Right lung (tissue), 2 donors: ENCODE measurements at regions not wholly inside any gene's neighbourhood (a gene's known extent, or its start where the extent isn't known, plus 50 kb on each side); places are given as distances from the start of the nearest gene placed in this dataset.

Source experiments
- DNase-seq, 2 donors: peaks; one replicate each; pipeline ENCODE4 v3.0.0-alpha.2; 2013

DNA sequence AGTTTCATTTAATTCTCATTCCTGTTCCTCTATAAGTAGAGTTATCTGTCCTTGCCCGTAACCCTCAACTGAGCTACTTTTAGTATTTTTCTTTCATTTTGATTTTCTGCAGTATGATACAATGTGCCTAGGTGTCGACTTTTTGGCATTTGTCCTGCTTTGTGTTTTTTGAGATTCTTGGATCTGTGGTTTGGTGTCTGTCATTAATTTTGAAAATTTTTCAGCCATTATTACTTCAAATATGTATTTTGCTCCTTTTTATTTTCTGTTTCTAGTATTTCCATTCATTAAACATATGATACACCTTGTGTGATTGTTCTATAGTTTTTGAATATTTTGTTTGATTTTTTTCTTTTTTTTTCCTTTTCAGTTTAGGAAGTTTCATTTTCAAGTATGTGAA, 598.9 kb downstream of the SPOCK3 start:
- DNase-seq = no peak

DNA sequence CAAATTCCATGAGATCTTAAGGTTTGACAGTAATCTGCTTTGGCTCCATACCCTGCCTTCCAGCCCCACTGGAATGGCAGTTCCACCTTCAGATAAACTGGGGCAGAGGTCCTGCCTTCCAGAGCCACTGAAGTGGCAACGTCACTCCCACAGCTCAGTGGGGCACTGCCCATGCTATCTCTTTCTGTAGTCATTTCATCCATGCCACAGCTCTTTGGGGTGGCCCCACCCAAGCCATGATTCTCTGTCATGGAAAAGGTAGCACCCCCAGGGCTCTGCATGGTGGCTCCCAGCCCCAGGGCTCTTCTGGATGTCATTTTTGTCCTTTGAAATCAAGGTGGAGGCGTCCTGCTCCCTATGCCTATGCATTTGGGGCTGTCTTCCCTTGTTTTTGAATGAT, 596.5 kb downstream of the SPOCK3 start:
- DNase-seq = no peak

DNA sequence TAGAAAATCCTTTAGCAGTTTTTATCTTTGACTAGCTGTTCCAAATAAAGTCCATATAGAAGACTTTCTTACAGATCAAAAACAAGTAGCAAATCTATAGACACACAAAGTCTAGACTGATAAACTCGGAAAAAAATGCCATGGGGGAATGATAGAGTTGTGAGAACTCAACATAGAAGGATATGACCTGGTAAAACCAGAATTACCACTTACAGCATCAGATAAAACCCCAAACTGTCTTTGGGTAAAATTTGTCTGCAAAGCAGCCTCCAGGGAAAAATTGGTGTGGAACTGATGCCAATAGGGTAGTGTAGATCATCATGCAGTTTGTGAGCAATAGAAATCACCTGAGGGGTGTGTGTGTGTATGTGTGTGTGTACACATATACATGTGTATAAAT, 579.1 kb downstream of the SPOCK3 start:
- no peak for DNase-seq

DNA sequence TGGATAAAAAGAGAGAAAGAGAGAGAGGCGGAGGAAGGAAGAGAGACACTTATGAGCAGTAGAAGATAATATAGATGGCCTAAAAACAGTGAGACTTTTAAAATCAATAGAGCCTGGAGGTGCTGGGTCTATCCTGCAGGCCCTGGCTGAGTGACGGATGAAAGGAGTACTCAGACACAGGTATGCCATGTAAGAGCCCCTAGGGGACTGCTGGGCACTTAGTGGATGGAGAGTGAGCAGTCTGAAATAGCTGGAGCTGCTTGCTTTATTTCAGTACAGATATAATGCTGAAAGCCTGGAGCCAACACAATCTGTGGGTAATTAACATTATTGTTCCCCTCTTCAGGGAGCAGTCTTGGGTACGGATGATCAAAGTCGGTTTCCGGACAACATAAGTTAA, 578.6 kb downstream of the SPOCK3 start:
- DNase-seq = no peak

DNA sequence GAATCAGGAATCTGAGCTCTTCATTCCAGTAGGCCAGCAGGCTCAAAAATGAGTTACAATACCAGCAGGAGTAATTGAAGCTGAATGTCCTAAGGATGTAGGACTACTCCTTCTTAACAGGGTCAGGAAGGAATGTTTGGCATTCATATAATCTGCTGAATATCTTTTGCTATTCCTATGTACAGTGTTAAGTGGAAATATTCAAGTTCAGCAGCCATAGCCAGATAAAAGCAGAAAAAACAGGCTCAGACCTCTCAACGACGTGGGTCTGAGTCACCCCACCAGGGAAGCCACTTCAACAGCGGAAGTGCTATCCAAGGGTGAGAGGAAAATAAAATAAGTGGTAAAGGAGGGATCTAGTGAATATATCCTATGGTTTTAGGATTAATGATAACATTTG, 577.0 kb downstream of the SPOCK3 start:
- DNase-seq = no peak

DNA sequence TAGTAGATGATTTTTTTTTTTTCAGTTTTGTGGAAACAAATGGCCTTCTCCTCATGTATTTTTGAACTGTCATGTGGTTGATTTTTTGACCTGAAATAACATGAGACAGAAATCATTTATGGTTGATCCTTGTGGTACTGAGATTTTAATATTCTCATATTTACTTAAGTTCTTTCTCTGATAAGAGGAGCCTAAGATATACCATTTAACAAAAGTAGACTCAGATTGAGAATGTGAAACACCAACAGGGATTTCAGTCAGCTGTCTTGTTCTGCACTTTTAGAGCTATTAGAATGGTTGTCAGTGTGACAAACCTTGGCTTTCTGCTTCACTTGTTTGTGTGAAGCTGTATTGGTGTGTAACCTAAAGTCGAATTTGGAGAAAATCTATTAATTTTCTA, 575.7 kb downstream of the SPOCK3 start:
- no peak for DNase-seq

DNA sequence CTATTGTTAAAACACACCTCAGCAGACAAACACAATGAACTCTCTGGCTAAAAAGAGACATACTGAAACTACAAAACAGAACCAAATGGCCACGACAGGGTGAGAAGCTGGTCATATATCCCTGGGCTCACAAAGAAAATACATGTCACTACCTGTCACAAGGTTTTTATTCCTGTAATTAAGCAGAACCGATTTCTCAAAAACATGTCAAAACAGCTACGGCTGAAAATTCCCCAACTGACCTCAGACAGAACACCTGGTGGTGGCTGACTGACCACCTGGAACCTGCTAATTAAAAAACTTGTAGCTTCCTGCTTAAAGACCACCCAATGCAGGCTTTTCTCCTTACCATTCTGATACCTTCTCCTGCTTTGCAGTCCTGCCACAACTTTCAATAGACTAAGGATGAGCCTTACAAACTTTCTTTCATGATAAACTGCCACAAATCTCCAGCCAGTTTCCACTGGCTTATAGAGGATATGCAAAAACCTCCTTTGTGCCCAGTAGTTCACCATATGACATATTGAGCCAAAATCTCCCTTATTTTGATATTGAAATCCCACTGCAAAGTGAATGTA, 571.9 kb downstream of the SPOCK3 start:
- DNase-seq = no peak

DNA sequence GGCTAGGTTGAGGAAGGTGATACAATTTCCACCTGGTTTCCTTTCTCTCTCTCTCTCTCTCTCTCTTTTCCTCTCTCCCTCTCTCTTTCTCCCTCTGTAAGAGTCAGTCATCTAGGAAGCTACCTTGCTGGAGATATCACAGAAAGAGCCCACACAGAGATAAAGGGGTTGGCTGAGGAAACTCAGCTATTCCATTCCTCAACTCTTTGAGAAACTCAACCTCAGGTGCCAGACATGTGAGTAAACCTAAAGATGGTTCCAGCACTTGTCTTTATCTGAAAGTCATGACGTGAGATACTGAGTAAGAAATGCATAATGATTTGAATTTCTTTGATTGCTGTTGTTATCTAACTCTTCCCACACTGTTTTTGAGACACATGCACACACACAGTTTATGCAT, 564.0 kb downstream of the SPOCK3 start:
- DNase-seq = no peak

DNA sequence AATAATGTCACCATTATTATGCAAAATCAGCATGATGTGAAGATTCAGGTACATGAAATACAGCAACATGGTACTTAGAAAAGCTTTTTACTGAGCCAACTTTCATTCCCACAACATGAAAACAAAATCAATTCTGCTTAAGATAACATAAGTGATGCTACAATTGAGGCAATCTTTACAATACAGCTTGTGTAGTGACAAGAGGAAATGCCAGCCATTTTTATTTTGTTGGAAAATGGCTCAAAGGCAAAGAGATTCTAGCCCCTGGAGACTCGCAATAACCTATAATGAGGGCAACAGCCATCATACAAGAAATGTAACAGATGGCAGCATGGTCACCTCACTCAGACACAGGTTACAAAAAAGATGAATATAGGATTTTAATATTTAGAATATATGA, 560.4 kb downstream of the SPOCK3 start:
- no peak for DNase-seq

DNA sequence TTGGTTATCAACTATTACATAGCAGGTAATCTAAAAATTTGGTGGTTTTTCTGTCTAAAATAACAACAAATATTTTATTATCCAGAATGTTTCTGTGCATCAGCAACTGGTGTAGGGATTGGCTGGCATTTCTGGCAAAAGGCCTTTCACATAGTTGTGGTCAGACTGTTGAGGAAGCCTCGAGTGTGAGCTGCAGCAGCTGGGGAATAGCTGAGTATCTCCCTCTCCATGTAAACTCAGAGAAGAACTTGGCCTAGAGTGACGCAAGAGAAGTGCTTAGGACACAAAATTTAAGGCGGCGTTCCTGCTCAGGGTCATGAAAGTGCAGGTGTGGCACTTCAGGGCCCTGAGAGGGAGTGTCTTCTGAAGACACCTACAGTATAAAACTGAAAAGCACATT, 558.9 kb downstream of the SPOCK3 start:
- no peak for DNase-seq

DNA sequence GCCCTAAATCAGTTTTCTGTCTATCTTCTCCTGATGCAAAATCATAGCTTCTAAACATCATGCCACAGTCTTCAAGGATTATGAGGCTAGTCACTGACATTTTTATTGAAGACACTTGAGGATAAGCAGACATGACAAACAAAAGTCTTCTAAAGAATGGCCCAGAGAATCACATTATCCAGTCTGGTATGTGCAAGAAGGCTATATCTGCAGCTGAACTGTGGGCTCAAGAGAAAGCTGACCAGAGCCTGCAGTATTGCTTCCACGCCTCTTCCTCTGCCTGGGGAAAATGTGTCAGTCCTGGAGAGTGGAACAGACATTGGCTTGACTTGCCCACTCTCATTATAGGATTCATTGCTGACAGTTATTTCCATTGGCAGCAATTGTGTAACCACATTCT, 553.5 kb downstream of the SPOCK3 start:
- no peak for DNase-seq

DNA sequence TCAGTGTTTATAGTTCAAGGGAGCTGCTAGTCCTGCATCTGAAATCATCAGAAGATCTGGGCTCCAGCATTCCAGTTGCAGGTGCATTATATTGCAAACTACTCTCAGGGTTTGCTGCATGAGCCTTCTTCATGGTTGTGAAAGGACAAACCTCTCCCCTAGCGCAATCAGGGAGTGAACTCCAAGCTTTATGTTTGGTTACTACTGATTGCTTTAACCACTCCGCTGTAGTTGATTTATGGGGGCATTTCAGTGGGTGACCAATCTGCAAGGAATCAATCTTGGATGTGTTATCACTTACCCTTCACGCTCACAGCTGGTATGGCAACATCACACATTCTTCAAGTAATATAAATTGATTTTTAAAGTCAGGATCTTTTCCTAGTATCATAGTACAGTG, 552.1 kb downstream of the SPOCK3 start:
- DNase-seq = no peak
